GM21367 (cell line): ENCODE measurements at regions not wholly inside any gene's neighbourhood (a gene's known extent, or its start where the extent isn't known, plus 50 kb on each side); places are given as distances from the start of the nearest gene placed in this dataset.
A peak's percentile ranks its signal among the peaks of the same experiment; 100 is the strongest.
"Not testable (repeated sequence)": the region's sequence is repeated elsewhere in the genome, so short reads cannot be mapped to it uniquely, and the experiment has no call there.

ENCODE experiments used
- ATAC-seq: cut with Tn5 transposase; IDR thresholded peaks from one replicate; pipeline ENCODE4 v1.9.1; 2021; ENCODE audit not compliant: unreplicated experiment

GRCh38 chr17:14451729-14452191 is 150.9 kb downstream of the HS3ST3B1 start:
- no peak for ATAC-seq

- no peak for ATAC-seq
Measured at GRCh38 chr17:14448818-14449217, 147.9 kb downstream of the HS3ST3B1 start.

GRCh38 chr17:14446825-14447224 is 145.9 kb downstream of the HS3ST3B1 start:
- ATAC-seq: no peak

- ATAC-seq: no peak
Measured at GRCh38 chr17:14444915-14445314, 144.0 kb downstream of the HS3ST3B1 start.

- no peak for ATAC-seq
Measured at GRCh38 chr17:14442798-14443528, 142.1 kb downstream of the HS3ST3B1 start.

GRCh38 chr17:14437176-14437575 is 136.3 kb downstream of the HS3ST3B1 start:
- no peak for ATAC-seq

- ATAC-seq: no peak
Measured at GRCh38 chr17:14436266-14436665, 135.4 kb downstream of the HS3ST3B1 start.

GRCh38 chr17:14434506-14434905 is 133.6 kb downstream of the HS3ST3B1 start:
- ATAC-seq: peak; percentile 64

GRCh38 chr17:14432079-14432478 is 131.2 kb downstream of the HS3ST3B1 start:
- no peak for ATAC-seq

GRCh38 chr17:14429084-14429483 is 128.2 kb downstream of the HS3ST3B1 start:
- ATAC-seq: no peak

GRCh38 chr17:14428648-14429029 is 127.8 kb downstream of the HS3ST3B1 start:
- ATAC-seq: peak; percentile 65

- ATAC-seq: peak; percentile 80
Measured at GRCh38 chr17:14427900-14428647, 127.2 kb downstream of the HS3ST3B1 start.

- ATAC-seq: not testable (repeated sequence)
Measured at GRCh38 chr17:14423156-14423555, 122.3 kb downstream of the HS3ST3B1 start.

GRCh38 chr17:14417336-14417735 is 116.5 kb downstream of the HS3ST3B1 start:
- ATAC-seq: no peak

- no peak for ATAC-seq
Measured at GRCh38 chr17:14409292-14409691, 108.4 kb downstream of the HS3ST3B1 start.

- no peak for ATAC-seq
Measured at GRCh38 chr17:14407541-14407940, 106.7 kb downstream of the HS3ST3B1 start.

GRCh38 chr17:14405189-14405588 is 104.3 kb downstream of the HS3ST3B1 start:
- ATAC-seq: no peak
